G401 (cell line): ENCODE measurements at regions not wholly inside any gene's neighbourhood (a gene's known extent, or its start where the extent isn't known, plus 50 kb on each side); places are given as distances from the start of the nearest gene placed in this dataset.

Experiments
- DNase-seq: peaks from one replicate; pipeline ENCODE4 v3.0.0-alpha.2; 2015; ENCODE audit warnings: low spot score
- in situ Hi-C: cut with HindIII; loops from 2 replicates; pipeline ENCODE4 v1.10.0; 2016; ENCODE audit warnings: low sequenced_read_pairs, mixed read lengths

DNA sequence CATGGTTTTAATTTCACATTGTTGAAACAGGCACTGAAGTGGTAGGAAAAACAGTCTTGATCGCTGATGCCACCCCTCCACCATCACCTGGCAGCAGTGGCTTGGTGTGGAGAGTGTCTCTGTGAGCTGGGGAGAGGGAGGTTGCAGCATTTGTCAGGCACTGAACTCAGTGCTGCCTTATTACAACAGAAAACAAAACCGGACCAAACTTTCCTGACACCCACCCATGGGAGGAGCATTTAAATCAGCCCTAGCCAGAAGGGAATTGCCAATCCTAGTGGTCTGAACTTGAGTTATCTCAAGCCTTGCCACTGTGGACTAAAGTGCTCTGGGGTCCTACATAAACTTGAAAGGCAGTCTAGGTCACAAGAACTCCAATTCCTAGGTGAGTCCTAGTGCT is 103.0 kb upstream of the LGALSL start:
- in situ Hi-C loops: no loop called here
- DNase-seq: no peak

DNA sequence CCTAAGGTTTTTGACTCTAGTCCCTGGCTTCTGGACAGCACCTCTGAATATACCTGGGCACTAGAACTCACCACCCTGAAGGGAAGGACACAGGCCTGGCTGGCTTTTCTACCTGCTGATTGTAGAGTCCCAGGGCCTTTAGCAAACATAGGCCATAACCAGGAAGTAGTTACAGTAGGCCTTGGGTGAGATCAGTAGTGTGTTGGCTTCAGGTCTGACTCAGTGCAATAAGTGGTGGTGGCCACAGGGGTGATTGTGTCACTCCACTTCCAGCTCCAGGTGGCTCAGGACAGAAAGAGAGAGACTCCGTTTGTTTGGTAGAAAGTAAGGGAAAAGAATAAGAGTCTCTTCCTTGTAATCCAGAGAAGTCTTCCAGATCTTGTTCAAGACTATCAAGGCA is 101.7 kb upstream of the LGALSL start:
- in situ Hi-C loops: no loop called here
- DNase-seq: no peak

DNA sequence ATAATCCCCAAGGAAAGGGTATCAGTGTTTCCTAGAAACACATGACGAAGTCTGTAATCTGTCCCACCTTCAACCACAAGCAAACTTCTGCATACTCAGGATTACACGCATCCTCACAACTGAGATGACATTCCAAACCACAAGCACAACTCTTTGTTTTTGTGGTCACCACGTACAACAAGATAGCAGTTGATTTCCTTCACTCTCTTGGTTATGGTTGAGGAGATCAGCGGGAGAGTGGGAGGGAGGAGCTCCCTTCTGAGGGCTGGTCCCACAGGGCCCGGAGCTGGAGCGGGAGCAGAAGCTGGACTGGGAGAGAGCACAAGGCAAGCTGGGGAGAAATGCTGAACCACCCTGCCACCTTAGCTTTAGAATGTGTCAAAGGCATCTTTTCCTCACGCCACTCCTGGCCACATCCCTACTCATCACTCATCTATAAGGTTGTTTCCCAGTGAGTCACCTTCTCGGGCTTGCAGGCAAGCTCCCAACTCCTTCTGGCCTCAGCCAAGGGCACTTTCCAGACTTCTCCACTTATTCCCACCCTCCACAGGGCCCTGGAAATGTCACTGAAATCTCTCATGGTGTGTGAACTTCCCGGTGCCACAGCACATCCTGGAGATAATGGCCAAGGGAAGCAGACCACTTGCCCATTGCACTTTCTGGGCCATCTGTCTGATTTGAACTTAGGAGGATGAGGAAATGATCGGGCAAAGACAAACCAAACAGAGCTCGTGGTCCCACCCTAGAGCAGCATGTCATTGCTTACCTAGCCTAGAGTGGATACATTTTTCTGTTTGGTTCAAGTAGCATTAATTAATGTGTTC is 98.9 kb upstream of the LGALSL start:
- in situ Hi-C loops: no loop called here
- no peak for DNase-seq

DNA sequence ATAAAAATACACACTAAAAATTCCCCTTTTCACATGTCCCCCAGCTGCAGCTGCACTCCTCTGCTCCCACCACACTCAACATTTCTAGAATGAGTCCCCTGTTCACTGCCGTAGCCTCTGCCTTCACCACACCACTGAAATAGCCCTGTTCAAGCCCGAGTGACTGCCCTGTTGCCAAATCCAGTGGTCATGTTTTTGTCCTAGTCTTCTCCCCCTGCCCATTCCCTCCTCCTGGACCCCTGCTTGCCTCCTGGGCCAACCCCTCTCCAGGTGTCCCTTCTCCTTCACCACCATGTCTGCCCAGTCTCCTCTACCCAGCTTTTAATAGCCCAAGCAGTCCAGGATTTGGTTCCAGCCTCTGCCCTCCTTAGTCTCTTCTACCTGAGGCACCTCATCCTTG is 97.1 kb upstream of the LGALSL start:
- no peak for DNase-seq
- in situ Hi-C loops: no loop called here

DNA sequence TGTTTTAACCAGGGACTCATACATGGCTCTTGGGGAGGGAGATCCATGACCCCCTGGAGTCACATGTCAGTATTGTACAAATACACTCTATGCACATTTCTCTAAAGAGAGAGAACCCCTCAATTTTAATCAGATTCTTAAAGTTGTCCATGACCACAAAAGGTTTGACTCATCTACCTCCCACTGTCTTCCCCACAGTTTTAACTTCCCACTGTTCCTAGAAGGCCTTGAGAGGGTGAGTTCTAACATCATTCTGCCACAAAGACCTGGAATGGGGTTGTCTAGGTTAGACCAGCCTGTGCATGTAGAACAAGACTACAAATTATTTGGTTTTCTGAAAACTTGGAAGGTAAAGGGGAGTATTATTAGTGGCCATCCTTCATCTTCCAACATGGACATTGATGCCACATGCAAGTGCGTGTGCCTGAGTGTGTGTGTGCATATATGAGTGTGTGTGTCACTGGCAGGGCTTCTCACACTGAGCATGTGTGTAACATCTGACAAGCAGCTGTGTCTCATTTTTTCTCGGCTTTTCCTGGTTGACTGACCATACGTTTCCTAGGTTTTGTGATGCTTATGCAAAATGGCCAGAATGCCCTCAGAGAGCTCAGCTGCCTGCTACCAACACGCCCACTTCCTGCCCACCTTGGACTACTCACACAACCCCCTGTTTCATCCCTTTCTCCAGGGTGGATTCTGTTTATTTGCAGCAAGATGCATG is 94.6 kb upstream of the LGALSL start:
- DNase-seq: no peak
- in situ Hi-C loops: no loop called here

DNA sequence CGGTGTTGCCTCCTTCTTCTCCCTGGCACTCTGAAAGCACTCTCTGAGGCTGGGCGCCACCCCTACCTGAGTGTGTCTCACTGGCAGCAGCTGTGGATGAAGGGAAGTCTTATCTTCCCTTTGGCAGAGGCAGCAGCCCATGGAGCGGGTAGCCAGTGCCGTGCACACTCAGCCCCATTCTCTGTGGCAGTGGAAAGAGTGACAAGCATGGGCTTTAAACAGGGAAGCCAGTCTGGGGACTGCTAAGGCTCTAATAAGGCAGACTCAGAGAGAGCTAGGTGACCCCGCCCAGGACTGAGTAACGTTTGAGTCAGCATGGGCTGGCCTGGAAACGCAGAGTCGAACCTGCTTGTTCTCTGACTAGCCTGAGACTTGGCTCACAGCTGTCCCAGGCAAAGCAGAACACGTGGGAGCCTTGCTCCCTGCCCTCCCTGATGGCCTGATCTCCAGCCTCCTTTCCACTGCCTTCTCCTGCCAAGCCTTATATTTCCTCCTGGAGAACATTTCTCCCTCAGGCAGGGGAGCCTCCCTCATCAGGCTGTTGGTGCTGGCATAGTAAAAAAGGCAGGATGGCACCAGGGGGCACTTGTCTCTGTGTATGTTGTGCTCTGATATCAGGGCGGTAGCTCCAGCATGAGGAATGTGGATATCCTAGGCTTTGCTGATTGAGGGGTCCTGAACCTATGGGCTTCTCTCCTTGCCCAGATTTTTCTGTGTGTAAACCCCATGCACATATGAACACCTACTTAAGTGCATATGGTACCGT is 93.9 kb upstream of the LGALSL start:
- no peak for DNase-seq

DNA sequence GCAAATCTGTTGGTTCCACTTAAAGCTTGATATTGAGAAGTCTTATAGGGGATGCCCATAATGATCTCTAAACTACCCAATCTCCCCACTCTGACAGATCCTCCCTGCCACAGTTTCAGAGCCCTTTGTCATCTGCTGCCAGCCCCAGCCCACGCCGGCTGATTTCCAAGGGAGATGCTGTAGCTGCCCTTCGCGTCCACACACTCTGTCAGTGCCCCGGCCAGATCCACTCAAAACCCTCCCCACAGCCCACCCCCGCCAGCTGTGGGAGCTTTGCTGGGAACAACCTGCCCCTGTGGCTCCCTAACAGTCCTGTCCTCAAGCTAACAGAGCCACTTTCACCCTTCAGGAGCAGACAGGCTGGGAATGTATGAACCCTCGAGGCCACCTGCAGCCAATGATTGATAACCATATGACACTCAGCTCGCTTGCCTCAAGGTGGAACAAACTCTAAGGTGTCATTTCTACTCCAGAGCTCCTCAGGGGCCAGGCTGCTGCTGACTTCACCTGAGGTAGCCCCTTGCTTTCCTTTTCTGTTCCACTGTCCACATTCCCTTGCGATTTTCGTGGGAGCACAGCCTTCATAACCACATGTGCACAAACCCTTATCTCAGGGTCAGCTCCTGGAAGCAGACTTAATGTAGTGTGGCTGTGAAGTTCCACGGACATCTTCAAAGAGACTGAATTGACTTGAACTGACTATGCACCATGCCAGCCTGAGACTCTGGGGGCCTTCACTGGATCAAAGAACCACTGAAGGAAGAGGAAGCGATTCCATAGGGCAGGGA is 92.6 kb upstream of the LGALSL start:
- DNase-seq: no peak
- in situ Hi-C loops: no loop called here

More for the DNA sequence above, 93.9 kb upstream of the LGALSL start:
- in situ Hi-C loops: no loop called here

DNA sequence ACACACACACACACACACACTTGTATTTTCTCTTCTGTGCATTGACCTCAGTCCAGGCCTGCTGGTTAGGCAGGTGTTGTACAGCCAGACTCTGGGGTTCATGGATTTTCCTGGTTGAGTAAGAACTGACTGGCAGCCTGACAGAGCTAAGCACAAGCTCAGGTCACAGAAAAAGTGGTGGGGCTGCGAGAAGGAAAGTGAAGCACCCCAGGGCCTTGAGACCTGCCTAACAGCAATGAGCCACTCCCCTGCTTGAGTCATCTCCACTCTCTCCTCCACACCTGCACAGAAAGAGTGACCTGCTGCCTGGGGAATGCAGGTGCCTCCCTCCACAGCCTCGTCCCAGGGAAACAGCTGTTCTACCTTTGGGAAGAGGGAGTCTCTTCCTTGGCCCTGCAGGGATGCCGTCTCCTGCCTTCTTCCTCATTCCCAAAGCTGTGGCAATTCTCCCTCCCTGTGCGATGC is 91.4 kb upstream of the LGALSL start:
- in situ Hi-C loops: no loop called here
- no peak for DNase-seq

DNA sequence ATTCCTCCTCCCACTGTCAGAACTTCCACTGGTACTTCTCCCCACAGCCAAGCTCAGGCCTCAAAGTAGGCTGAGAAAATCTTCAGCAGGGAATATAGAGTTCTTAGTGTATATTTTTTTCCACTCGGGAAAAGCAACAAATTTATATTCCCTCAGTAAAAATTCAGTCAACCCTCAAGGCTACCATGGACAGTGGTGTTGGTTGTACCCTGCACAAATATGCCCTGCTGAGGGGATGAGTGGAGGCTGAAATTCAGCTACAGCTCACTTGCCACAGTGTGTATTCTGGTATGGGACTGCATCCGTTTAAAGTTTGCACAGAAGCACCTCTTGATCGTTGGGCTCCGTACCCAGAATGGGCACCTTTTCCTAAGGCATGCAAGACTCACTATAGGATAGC is 90.8 kb upstream of the LGALSL start:
- DNase-seq: no peak
- in situ Hi-C loops: no loop called here

DNA sequence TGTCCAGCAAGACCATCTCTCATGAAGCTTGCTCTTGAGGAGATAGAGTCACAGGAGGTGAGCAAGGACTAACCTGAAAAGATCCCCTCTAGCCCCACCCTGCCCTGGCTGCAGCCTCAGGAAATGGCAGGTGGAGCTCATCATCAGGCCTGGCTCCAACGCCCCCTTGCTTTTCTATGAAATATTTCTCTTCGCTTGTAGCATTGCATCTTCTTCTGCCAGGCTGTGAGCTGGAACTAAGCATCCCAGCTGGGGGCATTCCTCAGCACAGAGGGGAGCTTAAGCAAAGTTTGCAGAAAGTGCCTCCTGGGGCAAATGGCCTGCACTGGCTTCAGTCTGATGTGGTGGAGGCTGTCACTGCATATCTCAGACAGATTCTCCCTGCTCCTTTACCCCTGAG is 90.1 kb upstream of the LGALSL start:
- DNase-seq: no peak
- in situ Hi-C loops: no loop called here

DNA sequence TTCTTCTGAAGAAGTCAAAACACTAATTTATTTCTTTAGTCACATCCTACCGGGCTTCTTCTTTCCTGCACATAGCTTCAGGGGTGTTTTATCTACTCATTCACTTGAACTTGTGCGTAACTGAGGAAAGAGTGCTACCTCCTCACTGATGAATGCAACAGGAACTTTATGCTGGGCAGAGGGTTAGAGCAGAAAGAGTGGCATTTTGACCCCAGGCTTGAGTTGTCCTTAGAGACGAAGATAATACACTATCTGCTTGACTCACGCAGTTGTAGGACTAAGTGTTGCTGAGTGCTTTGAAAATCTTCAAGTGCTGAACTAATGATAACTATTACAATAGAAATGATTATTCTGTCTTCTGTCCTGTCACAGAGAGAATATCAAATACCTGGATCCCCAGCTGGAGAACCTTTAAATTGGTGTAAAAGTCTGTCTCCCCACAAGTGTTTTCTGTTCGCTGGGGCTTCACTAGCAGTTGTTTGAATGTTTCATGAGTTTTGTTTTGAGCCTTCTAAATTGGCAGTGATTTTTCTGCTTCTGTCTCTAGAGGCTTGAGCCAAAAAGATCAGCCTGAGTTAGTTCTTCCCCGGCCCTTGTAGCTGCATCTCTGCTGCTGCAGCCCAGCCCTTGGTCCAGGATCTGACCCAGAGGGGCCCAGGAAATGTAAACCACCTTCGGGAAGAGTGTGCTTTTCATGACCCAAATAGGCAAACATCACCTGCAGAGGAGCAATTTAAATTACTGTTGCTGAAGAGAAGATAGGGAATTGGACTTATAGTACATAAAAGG is 86.3 kb upstream of the LGALSL start:
- in situ Hi-C loops: no loop called here
- peak; percentile 5 for DNase-seq

DNA sequence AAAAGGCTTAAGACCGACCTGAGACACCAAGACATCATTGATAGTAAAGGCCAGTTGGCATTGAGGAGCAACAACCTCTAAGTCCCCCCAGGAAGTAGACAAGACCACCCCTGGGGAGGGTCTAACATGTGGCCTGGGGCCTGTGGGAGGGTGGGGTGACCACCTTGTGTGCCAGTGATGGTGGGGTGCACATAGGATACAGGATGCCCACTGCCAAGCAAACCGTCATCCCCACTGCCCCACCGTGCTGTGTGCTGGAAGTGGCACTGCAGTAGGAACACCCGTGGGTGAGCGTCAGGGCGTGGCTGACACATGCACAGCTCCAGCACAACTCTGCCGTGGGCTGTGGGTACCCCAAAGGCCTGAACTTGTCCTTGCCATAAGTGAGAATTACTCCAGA is 84.3 kb upstream of the LGALSL start:
- DNase-seq: no peak
- in situ Hi-C loops: no loop called here

DNA sequence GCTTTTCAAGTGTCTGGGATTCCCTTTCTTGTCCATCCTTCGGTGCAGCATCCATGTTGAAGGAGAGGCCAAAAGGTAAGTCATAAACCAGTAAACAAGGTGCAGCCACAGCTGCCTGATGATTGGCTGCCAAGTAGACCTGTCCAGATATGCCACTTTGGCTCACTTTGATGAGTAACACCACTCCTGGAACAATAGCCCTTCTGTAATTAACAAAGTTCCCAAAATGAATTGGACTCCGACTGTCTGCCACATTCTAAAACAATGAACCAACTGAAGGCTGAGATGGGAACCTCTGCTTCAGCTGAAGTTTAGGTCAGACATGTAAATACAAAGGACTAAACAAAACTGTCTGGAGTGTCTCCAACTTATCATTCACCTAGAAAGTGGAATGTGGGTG is 82.2 kb upstream of the LGALSL start:
- DNase-seq: no peak
- in situ Hi-C loops: no loop called here

DNA sequence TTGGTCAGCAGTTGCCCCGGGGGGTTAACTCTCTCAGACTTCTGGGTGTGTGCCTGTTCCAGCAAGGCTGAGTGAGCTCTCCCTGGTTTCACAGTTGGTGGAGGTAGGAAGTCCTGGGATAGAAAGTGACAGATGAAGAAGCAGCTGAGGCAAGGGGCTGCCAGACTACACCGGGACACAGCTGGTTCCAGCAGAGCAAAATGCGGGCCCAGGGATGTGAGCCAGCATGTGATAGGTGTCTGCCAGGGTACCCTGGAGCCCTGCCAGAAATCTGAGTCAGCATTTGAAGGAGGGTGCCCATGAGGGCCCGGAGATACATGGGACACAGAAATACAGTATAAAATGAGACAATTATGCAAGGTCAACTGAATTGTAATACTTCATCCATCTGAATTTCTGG is 79.3 kb upstream of the LGALSL start:
- DNase-seq: no peak
- in situ Hi-C loops: no loop called here

DNA sequence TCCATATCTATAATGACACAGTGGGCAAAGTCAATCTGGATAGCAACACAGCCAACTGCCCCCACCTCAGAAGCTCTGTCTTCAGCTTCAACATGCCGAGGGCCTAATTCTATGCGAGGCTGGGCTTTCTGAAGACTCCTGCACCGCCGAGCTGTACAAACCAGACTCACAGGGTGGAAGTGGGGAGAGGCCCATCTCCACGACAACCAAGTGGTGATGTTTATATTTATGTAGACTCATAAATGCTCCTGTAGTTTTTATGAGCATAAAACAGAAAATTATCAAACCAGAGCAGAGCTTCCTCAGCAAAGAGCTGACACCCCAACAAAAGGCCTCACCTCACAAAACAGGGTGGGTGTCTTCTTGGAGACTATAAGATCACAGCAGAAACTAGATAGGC is 77.0 kb upstream of the LGALSL start:
- in situ Hi-C loops: no loop called here
- DNase-seq: no peak

DNA sequence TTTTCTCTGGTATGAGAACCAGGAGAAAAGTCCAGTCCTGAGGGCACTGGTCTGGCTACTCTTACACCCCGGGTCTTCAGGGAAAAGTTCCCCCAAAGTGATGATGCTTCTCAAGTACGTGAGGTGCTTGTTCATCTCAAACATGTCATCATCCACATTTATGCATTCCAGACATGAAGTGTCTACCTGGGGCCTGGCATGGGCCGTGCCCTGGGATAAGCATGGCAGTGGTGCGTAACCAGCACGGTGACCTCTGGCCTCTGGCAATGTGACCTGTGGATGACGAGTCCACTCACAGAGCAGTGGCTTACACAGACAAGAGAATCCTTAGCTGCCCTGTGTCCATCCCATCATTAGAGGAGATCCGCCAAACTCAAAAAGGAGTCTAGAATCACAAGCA is 74.8 kb upstream of the LGALSL start:
- no peak for DNase-seq
- in situ Hi-C loops: no loop called here

DNA sequence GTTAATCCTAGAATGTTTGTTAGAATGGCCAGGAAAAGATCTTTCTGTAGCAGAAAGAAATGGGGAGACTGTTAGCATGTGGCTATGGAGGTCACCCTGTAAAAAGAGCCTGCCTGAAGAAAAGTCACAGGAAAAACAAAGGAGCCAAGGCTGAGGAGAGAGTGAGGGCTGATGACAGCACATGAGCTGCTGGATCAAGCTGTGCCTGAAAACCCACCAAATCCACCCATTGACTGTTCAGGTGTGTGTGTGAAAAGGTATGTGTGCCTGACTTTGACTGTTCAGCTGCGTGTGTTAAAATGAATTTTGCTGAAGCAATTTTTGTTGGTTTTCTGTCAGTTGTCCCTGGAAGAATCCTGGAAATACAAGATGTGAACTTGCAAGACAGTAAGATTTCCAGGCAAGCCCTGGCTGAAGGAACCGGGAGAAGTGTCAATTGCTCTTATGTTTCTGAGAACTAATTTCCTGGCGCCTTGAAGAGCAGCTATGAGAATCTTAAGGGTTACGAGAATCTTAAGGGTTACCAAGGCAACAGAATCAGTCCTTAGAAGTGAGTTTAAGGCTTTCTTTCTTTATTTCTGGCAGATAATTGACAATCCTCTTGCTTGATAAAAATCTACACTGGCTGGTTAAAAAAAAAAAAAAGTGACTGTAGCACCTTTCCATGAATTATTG is 73.0 kb upstream of the LGALSL start:
- in situ Hi-C loops: no loop called here
- no peak for DNase-seq

DNA sequence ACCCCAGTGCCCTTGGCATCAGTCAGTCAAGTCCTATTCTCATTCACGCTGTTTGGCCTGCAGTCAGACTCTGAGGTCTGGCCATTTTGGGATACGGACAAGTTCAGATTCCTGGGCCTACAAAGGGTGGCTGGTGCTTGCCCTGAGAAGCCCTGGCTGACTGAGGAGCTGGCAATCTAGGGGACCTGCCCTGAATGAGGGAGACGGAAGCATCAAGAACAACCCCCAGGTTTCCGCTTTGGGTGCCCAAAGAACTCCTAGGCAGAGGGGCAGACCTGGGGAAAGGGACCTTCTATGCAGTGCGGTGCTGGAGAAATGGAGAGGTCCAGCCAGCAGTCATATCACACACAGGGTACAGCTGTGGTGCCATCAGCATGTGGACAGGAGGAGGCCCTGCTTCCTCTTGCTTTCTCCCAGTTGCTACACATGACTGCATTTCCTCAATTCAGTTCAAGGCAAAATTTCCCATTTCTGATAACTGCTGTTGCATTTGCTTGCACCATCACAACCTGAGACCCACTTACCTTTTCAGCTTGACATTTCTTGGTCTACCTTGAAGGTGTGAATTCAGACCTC is 70.9 kb upstream of the LGALSL start:
- DNase-seq: no peak
- in situ Hi-C loops: no loop called here
